ENCODE measurements at regions not wholly inside any gene's neighbourhood (a gene's known extent, or its start where the extent isn't known, plus 50 kb on each side); places are given as distances from the start of the nearest gene placed in this dataset.

GRCh38 chr15:69816522-69816921 lies 281.2 kb downstream of the TLE3 start:
- TF ChIP-seq, protein P1, sequence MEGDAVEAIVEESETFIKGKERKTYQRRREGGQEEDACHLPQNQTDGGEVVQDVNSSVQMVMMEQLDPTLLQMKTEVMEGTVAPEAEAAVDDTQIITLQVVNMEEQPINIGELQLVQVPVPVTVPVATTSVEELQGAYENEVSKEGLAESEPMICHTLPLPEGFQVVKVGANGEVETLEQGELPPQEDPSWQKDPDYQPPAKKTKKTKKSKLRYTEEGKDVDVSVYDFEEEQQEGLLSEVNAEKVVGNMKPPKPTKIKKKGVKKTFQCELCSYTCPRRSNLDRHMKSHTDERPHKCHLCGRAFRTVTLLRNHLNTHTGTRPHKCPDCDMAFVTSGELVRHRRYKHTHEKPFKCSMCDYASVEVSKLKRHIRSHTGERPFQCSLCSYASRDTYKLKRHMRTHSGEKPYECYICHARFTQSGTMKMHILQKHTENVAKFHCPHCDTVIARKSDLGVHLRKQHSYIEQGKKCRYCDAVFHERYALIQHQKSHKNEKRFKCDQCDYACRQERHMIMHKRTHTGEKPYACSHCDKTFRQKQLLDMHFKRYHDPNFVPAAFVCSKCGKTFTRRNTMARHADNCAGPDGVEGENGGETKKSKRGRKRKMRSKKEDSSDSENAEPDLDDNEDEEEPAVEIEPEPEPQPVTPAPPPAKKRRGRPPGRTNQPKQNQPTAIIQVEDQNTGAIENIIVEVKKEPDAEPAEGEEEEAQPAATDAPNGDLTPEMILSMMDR (IDR thresholded peaks at IDR 0.05), result no peak
- no peak for TF ChIP-seq POLR2A (IDR thresholded peaks at IDR 0.05)

Measured in tibial nerve (tissue), 3 donors.